Effector memory CD8-positive, alpha-beta T cell (primary cell): ENCODE measurements at regions not wholly inside any gene's neighbourhood (a gene's known extent, or its start where the extent isn't known, plus 50 kb on each side); places are given as distances from the start of the nearest gene placed in this dataset.

Experiments
- ATAC-seq: fragments of 150-1000 bp; cut with Tn5 transposase; replicated peaks from 2 replicates; pipeline ENCODE4 v1.10.0; 2021; ENCODE audit warnings: mild to moderate bottlenecking, moderate library complexity
- DNase-seq, 3 experiments: peaks; one replicate each; pipeline ENCODE4 v3.0.0; 2021
- H3K27ac Mint-ChIP-seq, 2 donors: one replicate each; pipeline ENCODE4 v1.8.0; 2022; ENCODE audit warnings: mild to moderate bottlenecking in 2 of 2, mixed read lengths in 2 of 2, moderate library complexity in 2 of 2
- H3K27me3 Mint-ChIP-seq, 2 donors: one replicate each; pipeline ENCODE4 v1.8.0; 2022; ENCODE audit warnings: mixed read lengths in 2 of 2
- H3K36me3 Mint-ChIP-seq: one replicate; pipeline ENCODE4 v1.8.0; 2022; ENCODE audit warnings: mild to moderate bottlenecking, moderate library complexity, mixed read lengths; ENCODE audit not compliant: insufficient read depth
- H3K4me1 Mint-ChIP-seq, 2 donors: one replicate each; pipeline ENCODE4 v1.8.0; 2022; ENCODE audit warnings: low read depth in 2 of 2, mixed read lengths in 2 of 2
- H3K4me3 Mint-ChIP-seq, 2 donors: one replicate each; pipeline ENCODE4 v1.8.0; 2022; ENCODE audit warnings: mild to moderate bottlenecking in 2 of 2, mixed read lengths in 2 of 2, moderate library complexity in 2 of 2
- H3K9me3 Mint-ChIP-seq, 2 donors: one replicate each; pipeline ENCODE4 v1.8.0; 2022; ENCODE audit warnings: mixed read lengths in 2 of 2

- no peaks in the 10 kb centered on the region for H3K36me3 Mint-ChIP-seq
- no peak for DNase-seq
- H3K27ac Mint-ChIP-seq: no peak overlapping the region
- no peaks in the 10 kb centered on the region for H3K9me3 Mint-ChIP-seq
- peaks cover 0 to 3% of the 10 kb centered on the region in 2 donors for H3K4me1 Mint-ChIP-seq
- H3K27me3 Mint-ChIP-seq: no peaks in the 10 kb centered on the region
- H3K4me3 Mint-ChIP-seq: no peak overlapping the region
- no peak for ATAC-seq
Measured at GRCh38 chr6:139553916-139554315, 179.5 kb upstream of the CITED2 start.

- peaks cover 0 to 3% of the 10 kb centered on the region in 2 donors for H3K4me1 Mint-ChIP-seq
- no peaks in the 10 kb centered on the region for H3K36me3 Mint-ChIP-seq
- H3K4me3 Mint-ChIP-seq: no peak overlapping the region
- H3K9me3 Mint-ChIP-seq: no peaks in the 10 kb centered on the region
- no peaks in the 10 kb centered on the region for H3K27me3 Mint-ChIP-seq
- ATAC-seq (no peak), DNase-seq (no peak)
- H3K27ac Mint-ChIP-seq: no peak overlapping the region
Measured at GRCh38 chr6:139551376-139551775, 176.9 kb upstream of the CITED2 start.

DNA sequence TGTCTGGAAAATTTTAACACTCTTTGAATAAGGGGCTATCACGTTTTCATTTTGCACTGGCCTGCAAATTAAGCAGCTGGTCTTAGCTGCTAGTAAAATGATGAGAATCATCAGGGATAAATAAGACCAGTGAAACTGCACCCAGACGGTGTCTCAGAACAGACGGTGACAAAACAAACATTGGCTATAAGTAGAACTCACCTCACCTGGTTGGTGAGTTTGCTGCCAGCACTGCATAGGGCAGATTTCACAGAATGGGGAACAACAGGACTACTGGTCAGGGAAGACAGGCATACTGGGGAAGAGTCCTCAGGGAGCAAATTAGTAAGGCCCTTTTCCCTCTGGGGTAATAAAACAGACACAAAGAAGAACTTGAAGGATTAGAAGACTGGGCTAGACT is 175.9 kb upstream of the CITED2 start:
- no peak for DNase-seq
- no peaks in the 10 kb centered on the region for H3K9me3 Mint-ChIP-seq
- peaks cover 3 to 8% of the 10 kb centered on the region in 2 donors for H3K4me1 Mint-ChIP-seq

DNA sequence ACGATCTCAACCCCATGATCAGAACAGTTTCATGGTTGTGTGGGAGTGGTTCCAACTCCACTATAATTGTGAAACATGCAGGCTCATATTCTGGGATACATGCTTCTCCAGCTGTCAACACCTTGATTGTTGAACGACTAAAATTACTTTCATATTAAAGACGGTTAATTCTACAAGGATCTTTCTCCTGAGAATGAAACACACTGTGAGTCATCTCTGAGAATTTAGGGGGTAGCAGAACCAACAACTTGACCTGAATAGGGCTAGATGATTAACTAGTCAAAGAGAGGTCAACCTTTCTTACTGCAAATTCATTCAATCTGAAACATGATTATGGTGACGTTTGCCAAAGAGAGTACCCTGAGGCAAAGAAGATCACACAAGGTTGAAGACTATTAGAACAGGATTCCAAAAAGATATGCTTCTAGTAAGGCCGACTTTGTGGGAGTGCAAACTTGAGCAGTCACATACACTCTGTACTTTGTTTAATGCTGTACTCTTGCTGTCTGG is 175.2 kb upstream of the CITED2 start:
- H3K4me1 Mint-ChIP-seq: peaks cover 6 to 10% of the 10 kb centered on the region in 2 donors
- no peaks in the 10 kb centered on the region for H3K27me3 Mint-ChIP-seq
- no peak overlapping the region for H3K27ac Mint-ChIP-seq
- H3K9me3 Mint-ChIP-seq: no peaks in the 10 kb centered on the region
- DNase-seq (no peak), ATAC-seq (no peak)
- H3K36me3 Mint-ChIP-seq: no peaks in the 10 kb centered on the region
- no peak overlapping the region for H3K4me3 Mint-ChIP-seq

More for the DNA sequence above, 175.9 kb upstream of the CITED2 start:
- Mint-ChIP-seq H3K27ac (no peak overlapping the region), H3K27me3 (no peaks in the 10 kb centered on the region), H3K36me3 (no peaks in the 10 kb centered on the region), H3K4me3 (no peak overlapping the region)
- no peak for ATAC-seq

GRCh38 chr6:139547804-139548203 is 173.4 kb upstream of the CITED2 start:
- ATAC-seq (no peak), DNase-seq (no peak)
- no peaks in the 10 kb centered on the region for H3K9me3 Mint-ChIP-seq
- no peak overlapping the region for H3K4me3 Mint-ChIP-seq
- no peaks in the 10 kb centered on the region for H3K27me3 Mint-ChIP-seq
- H3K4me1 Mint-ChIP-seq: peaks cover 11 to 20% of the 10 kb centered on the region in 2 donors
- no peaks in the 10 kb centered on the region for H3K36me3 Mint-ChIP-seq
- no peak overlapping the region for H3K27ac Mint-ChIP-seq

GRCh38 chr6:139547122-139547776 is 172.8 kb upstream of the CITED2 start:
- DNase-seq (no peak), ATAC-seq (no peak)
- Mint-ChIP-seq H3K4me1 (peaks cover 12 to 20% of the 10 kb centered on the region in 2 donors), H3K4me3 (no peak overlapping the region), H3K36me3 (no peaks in the 10 kb centered on the region), H3K27me3 (no peaks in the 10 kb centered on the region), H3K27ac (no peak overlapping the region), H3K9me3 (no peaks in the 10 kb centered on the region)

DNA sequence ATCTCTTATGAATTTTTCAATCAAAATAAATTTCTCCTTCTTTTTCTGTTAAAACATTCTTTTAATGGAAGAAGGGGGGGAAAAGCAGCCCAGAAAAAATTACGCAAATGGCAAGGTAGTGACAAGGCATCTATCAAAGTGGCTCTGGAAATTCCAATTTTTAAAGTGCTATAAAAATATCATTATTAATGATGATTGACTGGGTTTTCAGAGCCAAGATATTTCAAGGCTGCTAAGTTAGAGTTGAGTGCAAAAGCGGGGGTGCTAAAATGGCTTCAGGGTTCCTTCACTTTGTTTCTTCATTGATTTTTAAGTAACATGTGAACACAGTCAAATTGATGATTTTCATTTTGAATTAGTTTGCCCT is 171.6 kb upstream of the CITED2 start:
- no peaks in the 10 kb centered on the region for H3K27me3 Mint-ChIP-seq
- H3K36me3 Mint-ChIP-seq: no peaks in the 10 kb centered on the region
- ATAC-seq: no peak
- H3K9me3 Mint-ChIP-seq: no peaks in the 10 kb centered on the region
- no peak for DNase-seq
- H3K4me1 Mint-ChIP-seq: peaks cover 14 to 24% of the 10 kb centered on the region in 2 donors
- no peak overlapping the region for H3K4me3 Mint-ChIP-seq
- H3K27ac Mint-ChIP-seq: peak overlapping the region; percentile 2 to 17

DNA sequence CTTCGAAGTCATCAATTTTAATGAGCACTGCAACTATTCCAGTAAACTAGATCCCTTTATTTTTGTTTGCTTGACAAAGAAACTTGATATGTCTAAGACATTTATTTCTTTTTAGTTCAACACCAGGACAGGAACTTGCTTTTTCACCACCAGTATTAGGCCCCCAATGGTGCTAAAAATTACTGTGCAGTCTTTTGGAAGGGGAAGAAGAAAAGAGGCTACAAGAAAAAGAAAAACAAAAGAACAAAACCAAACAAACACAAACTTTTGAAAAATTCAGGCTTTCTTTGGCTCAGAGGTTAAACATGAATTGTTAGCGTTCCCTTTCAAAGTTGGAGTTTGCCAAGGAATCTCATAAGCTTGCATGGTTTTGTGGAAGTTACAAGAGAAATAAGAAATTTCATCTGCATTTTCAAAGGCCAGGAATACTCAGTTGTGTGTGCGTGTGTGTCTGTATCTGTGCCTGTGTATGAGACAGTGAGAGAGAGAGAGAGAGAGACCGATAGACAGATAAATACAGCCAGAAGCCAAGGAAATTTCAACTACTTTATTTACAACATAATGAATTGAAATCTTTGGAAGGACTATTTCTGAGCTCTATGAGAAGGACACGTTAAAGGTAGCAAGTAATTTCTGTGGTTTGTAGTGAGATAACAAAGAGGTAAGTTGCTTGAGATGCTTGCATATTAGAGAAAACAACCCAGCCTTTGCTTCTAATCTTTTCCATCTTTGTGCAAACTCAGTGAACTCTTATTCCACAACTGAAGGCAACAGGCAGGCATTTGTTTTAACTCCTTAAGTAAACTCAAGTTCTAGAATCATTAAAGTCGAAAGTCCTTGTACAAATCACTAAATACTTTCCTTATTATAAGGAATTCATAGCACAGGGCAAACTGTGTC is 171.0 kb upstream of the CITED2 start:
- Mint-ChIP-seq H3K36me3 (no peaks in the 10 kb centered on the region), H3K27ac (peak overlapping the region; percentile 2 to 38), H3K9me3 (no peaks in the 10 kb centered on the region), H3K27me3 (no peaks in the 10 kb centered on the region), H3K4me3 (no peak overlapping the region), H3K4me1 (peaks cover 18 to 27% of the 10 kb centered on the region in 2 donors)
- ATAC-seq (no peak), DNase-seq (no peak)

DNA sequence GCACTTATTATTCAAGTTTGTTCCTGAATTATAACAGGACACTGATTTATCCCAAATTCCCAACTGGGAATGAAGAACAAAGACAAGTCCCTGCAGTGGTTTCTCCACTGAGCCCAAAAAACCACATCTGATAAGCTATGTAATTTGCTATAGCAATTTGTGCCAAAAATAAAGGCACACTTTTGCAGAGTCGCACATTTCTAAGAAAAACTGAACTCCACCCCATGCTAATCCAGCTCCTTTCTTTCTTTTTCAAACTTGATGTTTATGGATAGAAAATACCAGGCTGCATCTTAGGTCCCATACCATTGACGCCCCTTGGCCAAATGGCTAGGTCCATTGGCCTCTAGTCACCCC is 170.2 kb upstream of the CITED2 start:
- Mint-ChIP-seq H3K27me3 (no peaks in the 10 kb centered on the region), H3K4me1 (peaks cover 25 to 35% of the 10 kb centered on the region in 2 donors), H3K27ac (peak overlapping the region in 1 of 2 donors; percentile 73), H3K36me3 (no peaks in the 10 kb centered on the region), H3K9me3 (no peaks in the 10 kb centered on the region), H3K4me3 (no peak overlapping the region)
- ATAC-seq: no peak
- no peak for DNase-seq

- H3K9me3 Mint-ChIP-seq: no peaks in the 10 kb centered on the region
- H3K27ac Mint-ChIP-seq: no peak overlapping the region
- H3K4me1 Mint-ChIP-seq: peaks cover 33 to 45% of the 10 kb centered on the region in 2 donors
Measured at GRCh38 chr6:139542351-139542750, 167.9 kb upstream of the CITED2 start.

DNA sequence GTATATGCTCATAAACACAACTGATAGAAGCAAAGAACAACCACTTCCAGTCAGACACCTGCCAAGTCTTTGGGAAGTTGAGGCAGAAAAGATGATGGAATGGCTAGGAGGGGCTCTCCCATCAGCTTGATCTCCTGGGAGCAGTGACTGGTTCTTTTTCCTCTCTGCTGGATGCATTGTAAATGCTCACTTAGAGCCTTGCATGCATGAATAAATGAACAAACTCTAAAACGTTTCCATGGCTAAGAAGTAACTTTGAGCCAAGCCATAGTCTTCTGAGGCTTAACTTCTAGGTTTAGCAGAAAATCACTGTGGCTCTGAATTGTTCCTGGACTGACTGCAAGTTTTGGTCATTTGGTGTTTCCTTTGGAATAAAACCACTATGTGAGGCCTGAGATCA is 166.4 kb upstream of the CITED2 start:
- peak overlapping the region; percentile 81 to 93 for H3K27ac Mint-ChIP-seq
- no peak for DNase-seq
- no peaks in the 10 kb centered on the region for H3K9me3 Mint-ChIP-seq
- no peak for ATAC-seq
- H3K27me3 Mint-ChIP-seq: no peaks in the 10 kb centered on the region
- peaks cover 38 to 48% of the 10 kb centered on the region in 2 donors for H3K4me1 Mint-ChIP-seq
- no peaks in the 10 kb centered on the region for H3K36me3 Mint-ChIP-seq
- peak overlapping the region; percentile 32 to 68 for H3K4me3 Mint-ChIP-seq

More at GRCh38 chr6:139542351-139542750, 167.9 kb upstream of the CITED2 start:
- ATAC-seq (no peak), DNase-seq (no peak)
- Mint-ChIP-seq H3K4me3 (no peak overlapping the region), H3K36me3 (no peaks in the 10 kb centered on the region), H3K27me3 (no peaks in the 10 kb centered on the region)

GRCh38 chr6:139540276-139540675 is 165.8 kb upstream of the CITED2 start:
- DNase-seq: peak; percentile 40 to 51 (median 42)
- H3K4me1 Mint-ChIP-seq: peaks cover 36 to 46% of the 10 kb centered on the region in 2 donors

GRCh38 chr6:139539852-139540251 is 165.4 kb upstream of the CITED2 start:
- no peaks in the 10 kb centered on the region for H3K9me3 Mint-ChIP-seq
- no peaks in the 10 kb centered on the region for H3K27me3 Mint-ChIP-seq
- peaks cover 36 to 45% of the 10 kb centered on the region in 2 donors for H3K4me1 Mint-ChIP-seq
- peak overlapping the region; percentile 32 to 68 for H3K4me3 Mint-ChIP-seq
- H3K36me3 Mint-ChIP-seq: no peaks in the 10 kb centered on the region
- peak overlapping the region; percentile 81 to 93 for H3K27ac Mint-ChIP-seq
- DNase-seq (peak in 1 of 3 experiments; percentile 7), ATAC-seq (peak; percentile 45)

More at GRCh38 chr6:139540276-139540675, 165.8 kb upstream of the CITED2 start:
- Mint-ChIP-seq H3K36me3 (no peaks in the 10 kb centered on the region), H3K27me3 (no peaks in the 10 kb centered on the region), H3K4me3 (peak overlapping the region; percentile 32 to 68), H3K9me3 (no peaks in the 10 kb centered on the region), H3K27ac (peak overlapping the region; percentile 81 to 93)
- ATAC-seq: peak; percentile 98
